ENCODE measurements at regions not wholly inside any gene's neighbourhood (a gene's known extent, or its start where the extent isn't known, plus 50 kb on each side); places are given as distances from the start of the nearest gene placed in this dataset.
"Not testable (repeated sequence)": the region's sequence is repeated elsewhere in the genome, so short reads cannot be mapped to it uniquely, and the experiment has no call there.

DNA sequence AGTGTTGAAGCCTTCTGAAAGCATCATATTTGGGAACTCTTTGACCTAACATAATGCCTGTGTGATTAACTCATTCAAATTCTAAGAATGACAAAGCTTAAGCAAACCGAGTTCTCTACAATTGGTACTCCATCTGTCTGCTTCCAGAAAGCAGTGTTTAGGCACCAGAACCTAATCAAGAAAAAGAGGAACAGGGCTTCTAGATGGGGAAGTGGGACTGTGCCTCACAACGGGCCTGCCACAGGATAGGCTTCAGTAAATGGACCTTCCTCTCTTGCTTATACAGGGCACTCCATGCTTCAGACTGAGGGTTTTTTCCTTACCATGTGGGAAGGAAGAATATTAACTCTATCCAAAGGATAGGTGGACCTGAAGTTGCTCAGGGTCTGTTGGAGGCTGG lies 808.1 kb downstream of the XPNPEP1 start:
- no peak for DNase-seq (ENCODE audit: low read depth)
- in situ Hi-C loops (cut with HindIII; ENCODE audit: low pct_unique_long_range_greater_than_20kb, low sequenced_read_pairs) = no loop called here

GRCh38 chr10:109114579-109114978 lies 808.7 kb downstream of the XPNPEP1 start:
- DNase-seq (ENCODE audit: low read depth) = no peak
- in situ Hi-C loops (cut with HindIII; ENCODE audit: low pct_unique_long_range_greater_than_20kb, low sequenced_read_pairs) = no loop called here

DNA sequence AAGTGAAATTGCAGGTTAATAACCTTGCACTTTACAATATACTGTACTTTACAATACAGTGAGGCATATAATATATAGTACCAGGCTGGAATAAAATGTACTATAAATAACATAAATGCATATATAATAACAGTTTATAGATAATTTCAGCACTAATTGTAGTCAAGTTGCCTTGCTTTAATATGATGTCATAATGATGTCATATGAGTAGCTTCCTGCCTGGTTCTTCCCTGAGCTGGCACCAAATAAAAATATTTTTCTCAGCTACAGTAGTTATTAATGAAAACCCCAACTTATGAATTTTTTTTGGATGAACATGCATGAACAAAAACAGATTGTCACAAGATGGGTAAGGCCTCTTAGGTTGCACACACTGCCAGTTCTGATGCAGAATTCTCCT lies 816.7 kb downstream of the XPNPEP1 start:
- in situ Hi-C loops (cut with HindIII; ENCODE audit: low pct_unique_long_range_greater_than_20kb, low sequenced_read_pairs) = no loop called here
- DNase-seq (ENCODE audit: low read depth) = no peak

- no peak for DNase-seq (ENCODE audit: low read depth)
- in situ Hi-C loops (cut with HindIII; ENCODE audit: low pct_unique_long_range_greater_than_20kb, low sequenced_read_pairs) = no loop called here
Measured at GRCh38 chr10:109105725-109106124, 817.6 kb downstream of the XPNPEP1 start.

GRCh38 chr10:109104806-109105205 lies 818.5 kb downstream of the XPNPEP1 start:
- in situ Hi-C loops (cut with HindIII; ENCODE audit: low pct_unique_long_range_greater_than_20kb, low sequenced_read_pairs) = no loop called here
- no peak for DNase-seq (ENCODE audit: low read depth)

- in situ Hi-C loops (cut with HindIII; ENCODE audit: low pct_unique_long_range_greater_than_20kb, low sequenced_read_pairs) = no loop called here
- DNase-seq (ENCODE audit: low read depth) = no peak
Measured at GRCh38 chr10:109103278-109103677, 820.0 kb downstream of the XPNPEP1 start.

DNA sequence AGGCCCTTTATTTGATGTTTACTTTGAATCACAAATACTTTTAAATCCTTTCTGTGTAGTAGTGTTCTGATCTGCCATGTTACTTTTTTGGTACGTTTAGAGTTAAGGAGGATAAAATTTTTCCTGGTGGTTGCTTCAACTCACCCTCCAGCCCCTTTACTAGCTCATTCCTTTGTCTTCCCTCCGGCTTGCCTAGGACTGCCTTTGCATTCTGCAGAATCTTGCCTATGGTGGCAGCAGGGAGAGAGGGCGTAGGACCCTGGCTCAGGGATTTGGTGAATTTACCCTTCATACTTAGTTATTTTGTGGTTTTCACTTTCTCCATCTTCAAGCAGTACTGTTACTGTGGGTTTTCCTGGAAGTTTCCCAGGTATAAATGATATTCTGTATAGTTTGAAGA lies 833.5 kb downstream of the XPNPEP1 start:
- in situ Hi-C loops (cut with HindIII; ENCODE audit: low pct_unique_long_range_greater_than_20kb, low sequenced_read_pairs) = no loop called here
- DNase-seq (ENCODE audit: low read depth) = no peak

GRCh38 chr10:109071539-109071938 lies 851.8 kb downstream of the XPNPEP1 start:
- DNase-seq (ENCODE audit: low read depth) = no peak
- in situ Hi-C loops (cut with HindIII; ENCODE audit: low pct_unique_long_range_greater_than_20kb, low sequenced_read_pairs) = no loop called here

- DNase-seq (ENCODE audit: low read depth) = no peak
- in situ Hi-C loops (cut with HindIII; ENCODE audit: low pct_unique_long_range_greater_than_20kb, low sequenced_read_pairs) = no loop called here
Measured at GRCh38 chr10:109070492-109070891, 852.8 kb downstream of the XPNPEP1 start.

GRCh38 chr10:109067031-109067430 lies 856.3 kb downstream of the XPNPEP1 start:
- in situ Hi-C loops (cut with HindIII; ENCODE audit: low pct_unique_long_range_greater_than_20kb, low sequenced_read_pairs) = no loop called here
- DNase-seq (ENCODE audit: low read depth) = peak; percentile 39

DNA sequence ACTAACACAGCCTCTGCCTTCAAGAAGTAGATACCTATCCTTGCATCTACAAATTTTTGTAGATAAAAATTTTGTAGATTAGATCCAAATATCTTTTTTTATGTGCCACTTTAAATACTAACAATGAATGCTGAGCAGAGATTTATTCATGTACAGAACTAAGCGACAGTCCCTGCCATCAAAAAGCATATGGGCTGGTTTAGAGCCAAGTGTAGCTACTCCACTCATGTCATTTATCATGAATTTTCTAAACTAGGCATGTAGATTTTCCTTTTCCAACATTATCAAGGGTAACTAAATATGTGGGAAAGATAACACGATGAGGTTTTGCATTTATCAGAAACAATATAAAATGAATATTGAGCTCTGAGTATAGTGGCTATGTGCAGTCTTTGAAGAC lies 857.5 kb downstream of the XPNPEP1 start:
- DNase-seq (ENCODE audit: low read depth) = no peak
- in situ Hi-C loops (cut with HindIII; ENCODE audit: low pct_unique_long_range_greater_than_20kb, low sequenced_read_pairs) = no loop called here

- DNase-seq (ENCODE audit: low read depth) = peak; percentile 84
- in situ Hi-C loops (cut with HindIII; ENCODE audit: low pct_unique_long_range_greater_than_20kb, low sequenced_read_pairs) = no loop called here
Measured at GRCh38 chr10:109062371-109062770, 860.9 kb downstream of the XPNPEP1 start.

- DNase-seq (ENCODE audit: low read depth) = no peak
- in situ Hi-C loops (cut with HindIII; ENCODE audit: low pct_unique_long_range_greater_than_20kb, low sequenced_read_pairs) = no loop called here
Measured at GRCh38 chr10:109055243-109055642, 868.1 kb downstream of the XPNPEP1 start.

- in situ Hi-C loops (cut with HindIII; ENCODE audit: low pct_unique_long_range_greater_than_20kb, low sequenced_read_pairs) = no loop called here
Measured at GRCh38 chr10:109047856-109048255, 875.5 kb downstream of the XPNPEP1 start.

GRCh38 chr10:109046427-109046826 lies 876.9 kb downstream of the XPNPEP1 start:
- in situ Hi-C loops (cut with HindIII; ENCODE audit: low pct_unique_long_range_greater_than_20kb, low sequenced_read_pairs); DNase-seq (ENCODE audit: low read depth): not testable (repeated sequence)

More at GRCh38 chr10:109047856-109048255, 875.5 kb downstream of the XPNPEP1 start:
- DNase-seq (ENCODE audit: low read depth) = no peak

DNA sequence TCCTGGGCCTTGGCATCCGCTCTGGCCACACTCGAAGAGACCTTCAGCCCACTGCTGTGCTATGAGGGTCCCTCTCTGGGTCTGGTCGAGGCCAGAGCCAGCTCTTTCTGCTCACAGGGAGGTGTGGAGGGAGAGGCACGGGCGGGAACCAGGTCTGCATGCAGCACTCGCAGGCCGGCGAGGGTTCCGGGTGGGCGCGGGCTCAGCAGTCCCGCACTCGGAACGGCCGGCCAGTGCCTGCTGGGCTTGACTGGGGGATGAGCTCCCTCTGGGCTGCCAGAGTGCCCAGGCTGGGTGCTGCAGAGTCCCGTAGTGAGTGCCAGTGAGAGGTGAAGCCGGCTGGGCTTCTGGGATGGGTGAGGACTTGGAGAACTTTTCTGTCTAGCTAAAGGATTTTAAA lies 882.7 kb downstream of the XPNPEP1 start:
- in situ Hi-C loops (cut with HindIII; ENCODE audit: low pct_unique_long_range_greater_than_20kb, low sequenced_read_pairs) = no loop called here
- DNase-seq (ENCODE audit: low read depth) = no peak

DNA sequence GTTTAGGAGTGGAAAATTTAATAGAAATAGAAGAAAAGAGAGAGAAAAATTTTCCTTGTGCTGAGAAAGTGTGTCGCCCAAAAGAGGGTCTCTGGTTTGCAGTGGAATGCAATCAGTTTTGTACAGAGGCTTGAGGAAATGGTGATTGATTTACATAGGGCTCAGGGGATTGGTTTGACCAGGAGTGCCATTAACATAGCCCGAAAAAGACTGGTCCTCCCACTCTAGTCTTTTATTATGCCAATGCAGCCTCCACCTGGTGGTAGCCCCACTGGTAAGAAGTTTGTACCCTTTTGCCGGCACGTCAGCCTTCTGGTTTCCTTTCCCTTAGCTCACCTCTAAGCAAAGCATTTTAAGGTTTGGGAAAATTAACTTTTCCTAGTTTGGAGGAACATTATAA lies 885.3 kb downstream of the XPNPEP1 start:
- no peak for DNase-seq (ENCODE audit: low read depth)
- in situ Hi-C loops (cut with HindIII; ENCODE audit: low pct_unique_long_range_greater_than_20kb, low sequenced_read_pairs) = no loop called here

GRCh38 chr10:109030581-109031210 lies 892.6 kb downstream of the XPNPEP1 start:
- DNase-seq (ENCODE audit: low read depth) = no peak
- in situ Hi-C loops (cut with HindIII; ENCODE audit: low pct_unique_long_range_greater_than_20kb, low sequenced_read_pairs) = no loop called here

DNA sequence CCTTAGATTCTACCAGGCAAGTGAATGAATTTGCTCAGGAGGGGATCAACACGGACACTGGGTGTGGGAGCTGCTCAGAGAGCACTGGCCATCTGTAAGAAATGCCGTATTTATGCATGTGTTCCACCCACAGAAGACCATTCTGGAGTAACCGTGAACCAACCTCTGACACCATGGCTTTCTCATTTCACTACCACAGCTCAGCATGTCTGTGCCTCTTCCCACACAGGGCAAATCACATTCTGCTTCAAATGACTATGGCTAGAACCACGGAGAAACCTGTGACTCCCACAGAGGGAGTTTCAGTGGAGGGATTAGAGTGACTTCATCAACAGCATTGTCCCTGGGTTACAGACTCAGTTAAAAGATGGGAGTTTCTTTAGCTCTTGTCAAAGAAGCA lies 893.4 kb downstream of the XPNPEP1 start:
- in situ Hi-C loops (cut with HindIII; ENCODE audit: low pct_unique_long_range_greater_than_20kb, low sequenced_read_pairs) = no loop called here
- no peak for DNase-seq (ENCODE audit: low read depth)

- no peak for DNase-seq (ENCODE audit: low read depth)
- in situ Hi-C loops (cut with HindIII; ENCODE audit: low pct_unique_long_range_greater_than_20kb, low sequenced_read_pairs) = no loop called here
Measured at GRCh38 chr10:109027534-109028185, 895.7 kb downstream of the XPNPEP1 start.
